GM23248 (cell line): ENCODE measurements at regions not wholly inside any gene's neighbourhood (a gene's known extent, or its start where the extent isn't known, plus 50 kb on each side); places are given as distances from the start of the nearest gene placed in this dataset.
"Not testable (repeated sequence)": the region's sequence is repeated elsewhere in the genome, so short reads cannot be mapped to it uniquely, and the experiment has no call there.

ENCODE experiments used
- DNase-seq: peaks from one replicate; pipeline ENCODE4 v3.0.0-alpha.2; 2015
- H2AFZ ChIP-seq: fragments of 200-600 bp; sonication (generic); 2 replicates; pipeline ENCODE4 v1.6.1; 2016; ENCODE audit warnings: antibody characterized with exemption
- H3F3A ChIP-seq: fragments of 200-600 bp; sonication (generic); 2 replicates; pipeline ENCODE4 v1.6.1; 2016; ENCODE audit warnings: mild to moderate bottlenecking, antibody characterized with exemption, mixed run types; ENCODE audit not compliant: insufficient read depth
- H3K27ac ChIP-seq: fragments of 200-600 bp; sonication (generic); 2 replicates; pipeline ENCODE4 v1.5.1; 2016; ENCODE audit warnings: mild to moderate bottlenecking
- H3K27me3 ChIP-seq: fragments of 200-600 bp; sonication (generic); replicated peaks from 2 replicates; pipeline ENCODE4 v1.6.1; 2016; ENCODE audit warnings: mild to moderate bottlenecking; ENCODE audit not compliant: insufficient read depth
- H3K36me3 ChIP-seq: fragments of 200-600 bp; sonication (generic); 2 replicates; pipeline ENCODE4 v1.6.1; 2016; ENCODE audit warnings: low read depth, mild to moderate bottlenecking
- H3K4me1 ChIP-seq: fragments of 200-600 bp; sonication (generic); 2 replicates; pipeline ENCODE4 v1.6.1; 2016; ENCODE audit warnings: mild to moderate bottlenecking; ENCODE audit not compliant: insufficient read depth
- H3K4me2 ChIP-seq: fragments of 200-600 bp; sonication (generic); one replicate; pipeline ENCODE4 v1.6.1; 2016; ENCODE audit warnings: mild to moderate bottlenecking; ENCODE audit not compliant: unreplicated experiment
- H3K4me3 ChIP-seq: fragments of 200-600 bp; sonication (generic); 2 replicates; pipeline ENCODE4 v1.5.1; 2016; ENCODE audit warnings: mild to moderate bottlenecking
- H3K79me2 ChIP-seq: fragments of 200-600 bp; sonication (generic); 2 replicates; pipeline ENCODE4 v1.6.1; 2016; ENCODE audit warnings: mild to moderate bottlenecking; ENCODE audit not compliant: insufficient read depth
- H3K9ac ChIP-seq: fragments of 200-600 bp; sonication (generic); 2 replicates; pipeline ENCODE4 v1.6.1; 2016; ENCODE audit warnings: mild to moderate bottlenecking
- H3K9me2 ChIP-seq: fragments of 200-600 bp; sonication (generic); 2 replicates; pipeline ENCODE4 v1.6.1; 2016; ENCODE audit warnings: mixed run types, mild to moderate bottlenecking, moderate library complexity; ENCODE audit not compliant: insufficient read depth
- H3K9me3 ChIP-seq: fragments of 200-600 bp; sonication (generic); one replicate; pipeline ENCODE4 v1.6.1; 2017; ENCODE audit warnings: low read depth
- H4K20me1 ChIP-seq: fragments of 200-600 bp; sonication (generic); 2 replicates; pipeline ENCODE4 v1.6.0; 2016; ENCODE audit not compliant: insufficient read depth
- WGBS, 2 experiments: methylation state at CpG; one replicate each; pipeline ENCODE4 v1.1.6; 2015 to 2017; ENCODE audit warnings: low lambda C conversion rate in 2 of 2, low coverage in 1 of 2; ENCODE audit errors: missing lambda C conversion rate in 2 of 2; 5-methylcytosine and 5-hydroxymethylcytosine counted together
- in situ Hi-C: fragments of 300-500 bp; cut with MboI; formaldehyde crosslinking; loops from 2 replicates; pipeline ENCODE4 v1.15.0; 2020

- H3K79me2 ChIP-seq, H3F3A ChIP-seq, H3K27ac ChIP-seq, in situ Hi-C loops, H3K9me3 ChIP-seq, H3K4me1 ChIP-seq, H2AFZ ChIP-seq, H4K20me1 ChIP-seq, H3K9me2 ChIP-seq, H3K4me3 ChIP-seq, H3K9ac ChIP-seq, DNase-seq, H3K4me2 ChIP-seq, H3K27me3 ChIP-seq, H3K36me3 ChIP-seq: not testable (repeated sequence)
- WGBS, 2 experiments = 66 to 74% methylated on average over 15 of the region's 15 CpGs
Observed at GRCh38 chr4:8965896-8966295, 94.3 kb upstream of the HMX1 start.

GRCh38 chr4:8964201-8964788 is 92.7 kb upstream of the HMX1 start:
- H3F3A ChIP-seq, H3K9ac ChIP-seq, H3K79me2 ChIP-seq, H4K20me1 ChIP-seq, H3K27ac ChIP-seq, H3K9me3 ChIP-seq, H3K4me3 ChIP-seq, H3K27me3 ChIP-seq, H3K4me1 ChIP-seq, H3K9me2 ChIP-seq, H2AFZ ChIP-seq, in situ Hi-C loops, H3K36me3 ChIP-seq, H3K4me2 ChIP-seq: not testable (repeated sequence)
- DNase-seq = peak; percentile 19
- 5 to 8% methylated on average over 15 to 38 of the region's 40 CpGs for WGBS, 2 experiments

- H3F3A ChIP-seq, H3K4me3 ChIP-seq, H3K4me2 ChIP-seq, in situ Hi-C loops, H4K20me1 ChIP-seq, H3K9me3 ChIP-seq, H3K79me2 ChIP-seq, H3K27ac ChIP-seq, DNase-seq, H3K36me3 ChIP-seq, H3K4me1 ChIP-seq, H3K27me3 ChIP-seq, H3K9ac ChIP-seq, H3K9me2 ChIP-seq, H2AFZ ChIP-seq: not testable (repeated sequence)
- WGBS, 2 experiments = 1 to 2% methylated on average over 23 to 39 of the region's 41 CpGs
Observed at GRCh38 chr4:8963533-8963932, 91.9 kb upstream of the HMX1 start.

- H3K9me2 ChIP-seq, H3K9ac ChIP-seq, H3K4me2 ChIP-seq, H3K4me1 ChIP-seq, H3K79me2 ChIP-seq, H3K36me3 ChIP-seq, in situ Hi-C loops, H4K20me1 ChIP-seq, H3K4me3 ChIP-seq, H3K27me3 ChIP-seq, H3K27ac ChIP-seq, H3K9me3 ChIP-seq, H3F3A ChIP-seq, H2AFZ ChIP-seq: not testable (repeated sequence)
- WGBS, 2 experiments = 2 to 3% methylated on average over 11 of the region's 11 CpGs
- peak; percentile 43 for DNase-seq
Observed at GRCh38 chr4:8961343-8961742, 89.7 kb upstream of the HMX1 start.

GRCh38 chr4:8959471-8959870 is 87.8 kb upstream of the HMX1 start:
- DNase-seq, H3F3A ChIP-seq, H3K9me2 ChIP-seq, H3K9ac ChIP-seq, H3K4me1 ChIP-seq, H3K36me3 ChIP-seq, H3K27ac ChIP-seq, H2AFZ ChIP-seq, H3K79me2 ChIP-seq, H3K9me3 ChIP-seq, H3K4me3 ChIP-seq, H3K4me2 ChIP-seq, in situ Hi-C loops, H4K20me1 ChIP-seq, H3K27me3 ChIP-seq: not testable (repeated sequence)
- 48 to 54% methylated on average over 7 to 18 of the region's 18 CpGs for WGBS, 2 experiments

- H3K4me1 ChIP-seq, H3K9me3 ChIP-seq, H4K20me1 ChIP-seq, H3K79me2 ChIP-seq, H3K4me2 ChIP-seq, H3K36me3 ChIP-seq, H3F3A ChIP-seq, DNase-seq, H2AFZ ChIP-seq, H3K27ac ChIP-seq, in situ Hi-C loops, H3K9me2 ChIP-seq, H3K4me3 ChIP-seq, H3K9ac ChIP-seq, H3K27me3 ChIP-seq: not testable (repeated sequence)
- WGBS, 2 experiments = 71 to 74% methylated on average over 16 of the region's 16 CpGs
Observed at GRCh38 chr4:8954001-8954400, 82.4 kb upstream of the HMX1 start.

- H3K4me1 ChIP-seq, H2AFZ ChIP-seq, H3F3A ChIP-seq, H4K20me1 ChIP-seq, in situ Hi-C loops, H3K27ac ChIP-seq, H3K79me2 ChIP-seq, H3K27me3 ChIP-seq, DNase-seq, H3K36me3 ChIP-seq, H3K9me2 ChIP-seq, H3K4me2 ChIP-seq, H3K9ac ChIP-seq, H3K9me3 ChIP-seq, H3K4me3 ChIP-seq: not testable (repeated sequence)
- 57 to 62% methylated on average over 12 of the region's 12 CpGs for WGBS, 2 experiments
Observed at GRCh38 chr4:8952791-8953190, 81.2 kb upstream of the HMX1 start.

GRCh38 chr4:8952109-8952508 is 80.5 kb upstream of the HMX1 start:
- in situ Hi-C loops, H3K79me2 ChIP-seq: not testable (repeated sequence)

More at GRCh38 chr4:8952109-8952508, 80.5 kb upstream of the HMX1 start:
- H3K27me3 ChIP-seq, H3K4me1 ChIP-seq, H3K36me3 ChIP-seq, H3K4me2 ChIP-seq, H3K4me3 ChIP-seq, H3K9me3 ChIP-seq, H2AFZ ChIP-seq, H3F3A ChIP-seq, H3K27ac ChIP-seq, H4K20me1 ChIP-seq, H3K9me2 ChIP-seq, H3K9ac ChIP-seq, DNase-seq: not testable (repeated sequence)
- WGBS, 2 experiments = 57 to 60% methylated on average over 13 of the region's 13 CpGs
